Fibroblast of villous mesenchyme (primary cell): ENCODE measurements at regions not wholly inside any gene's neighbourhood (a gene's known extent, or its start where the extent isn't known, plus 50 kb on each side); places are given as distances from the start of the nearest gene placed in this dataset.
A peak's percentile ranks its signal among the peaks of the same experiment; 100 is the strongest.

ENCODE experiments used
- DNase-seq: peaks from one replicate; pipeline ENCODE4 v3.0.0-alpha.2; 2010; ENCODE audit warnings: low read depth
- H3K4me3 ChIP-seq: 2 replicates; pipeline ENCODE4 v1.5.1; 2011; ENCODE audit warnings: low read depth, mild to moderate bottlenecking, low read length
- TF ChIP-seq, protein P1 (sequence below): IDR thresholded peaks from 2 replicates; pipeline ENCODE4 v1.5.1; 2012; ENCODE audit warnings: low read depth, mild to moderate bottlenecking, low read length; ENCODE audit not compliant: insufficient read depth

DNA sequence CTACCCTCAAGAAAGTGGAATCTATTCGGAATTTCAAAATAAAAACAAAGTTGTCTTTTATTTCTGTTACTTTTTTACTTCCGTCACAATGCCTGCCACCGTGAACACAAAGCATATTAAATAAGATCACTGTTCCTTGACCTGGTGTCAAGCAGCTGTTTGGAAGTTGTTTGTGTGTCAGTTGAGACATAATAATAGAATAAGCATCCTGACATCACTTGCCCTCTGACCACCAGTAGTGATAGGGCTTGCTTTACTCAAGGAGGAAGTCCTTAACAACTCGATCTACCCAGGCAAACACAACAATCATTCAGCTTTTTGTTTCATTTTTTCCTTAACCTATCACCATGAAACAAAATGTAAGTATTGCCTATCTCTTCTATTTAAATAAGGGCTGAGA, 454.4 kb upstream of the RASGRP1 start:
- TF ChIP-seq, protein P1, sequence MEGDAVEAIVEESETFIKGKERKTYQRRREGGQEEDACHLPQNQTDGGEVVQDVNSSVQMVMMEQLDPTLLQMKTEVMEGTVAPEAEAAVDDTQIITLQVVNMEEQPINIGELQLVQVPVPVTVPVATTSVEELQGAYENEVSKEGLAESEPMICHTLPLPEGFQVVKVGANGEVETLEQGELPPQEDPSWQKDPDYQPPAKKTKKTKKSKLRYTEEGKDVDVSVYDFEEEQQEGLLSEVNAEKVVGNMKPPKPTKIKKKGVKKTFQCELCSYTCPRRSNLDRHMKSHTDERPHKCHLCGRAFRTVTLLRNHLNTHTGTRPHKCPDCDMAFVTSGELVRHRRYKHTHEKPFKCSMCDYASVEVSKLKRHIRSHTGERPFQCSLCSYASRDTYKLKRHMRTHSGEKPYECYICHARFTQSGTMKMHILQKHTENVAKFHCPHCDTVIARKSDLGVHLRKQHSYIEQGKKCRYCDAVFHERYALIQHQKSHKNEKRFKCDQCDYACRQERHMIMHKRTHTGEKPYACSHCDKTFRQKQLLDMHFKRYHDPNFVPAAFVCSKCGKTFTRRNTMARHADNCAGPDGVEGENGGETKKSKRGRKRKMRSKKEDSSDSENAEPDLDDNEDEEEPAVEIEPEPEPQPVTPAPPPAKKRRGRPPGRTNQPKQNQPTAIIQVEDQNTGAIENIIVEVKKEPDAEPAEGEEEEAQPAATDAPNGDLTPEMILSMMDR, result no peak
- no peak overlapping the region for H3K4me3 ChIP-seq
- DNase-seq, result peak; percentile 66

DNA sequence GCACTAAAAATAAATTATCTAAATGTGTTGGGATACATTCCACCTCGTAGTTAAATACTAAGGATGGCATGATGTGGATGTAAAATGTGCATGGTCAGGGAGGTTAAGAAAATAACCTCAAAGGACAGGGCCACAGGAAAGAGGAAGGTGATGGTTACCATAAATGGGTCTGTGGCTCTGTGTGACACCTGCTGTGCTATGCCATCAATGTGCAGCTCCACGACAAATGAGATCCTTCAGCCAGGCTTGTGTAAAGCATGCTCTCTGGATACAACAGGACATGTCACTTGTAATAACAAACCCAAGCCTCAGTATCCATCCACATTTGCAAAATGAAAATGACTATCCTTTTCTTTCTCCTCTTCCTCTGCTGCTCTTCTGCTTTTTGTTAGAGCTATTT, 456.7 kb upstream of the RASGRP1 start:
- no peak overlapping the region for H3K4me3 ChIP-seq
- TF ChIP-seq, protein P1, result no peak
- no peak for DNase-seq

DNA sequence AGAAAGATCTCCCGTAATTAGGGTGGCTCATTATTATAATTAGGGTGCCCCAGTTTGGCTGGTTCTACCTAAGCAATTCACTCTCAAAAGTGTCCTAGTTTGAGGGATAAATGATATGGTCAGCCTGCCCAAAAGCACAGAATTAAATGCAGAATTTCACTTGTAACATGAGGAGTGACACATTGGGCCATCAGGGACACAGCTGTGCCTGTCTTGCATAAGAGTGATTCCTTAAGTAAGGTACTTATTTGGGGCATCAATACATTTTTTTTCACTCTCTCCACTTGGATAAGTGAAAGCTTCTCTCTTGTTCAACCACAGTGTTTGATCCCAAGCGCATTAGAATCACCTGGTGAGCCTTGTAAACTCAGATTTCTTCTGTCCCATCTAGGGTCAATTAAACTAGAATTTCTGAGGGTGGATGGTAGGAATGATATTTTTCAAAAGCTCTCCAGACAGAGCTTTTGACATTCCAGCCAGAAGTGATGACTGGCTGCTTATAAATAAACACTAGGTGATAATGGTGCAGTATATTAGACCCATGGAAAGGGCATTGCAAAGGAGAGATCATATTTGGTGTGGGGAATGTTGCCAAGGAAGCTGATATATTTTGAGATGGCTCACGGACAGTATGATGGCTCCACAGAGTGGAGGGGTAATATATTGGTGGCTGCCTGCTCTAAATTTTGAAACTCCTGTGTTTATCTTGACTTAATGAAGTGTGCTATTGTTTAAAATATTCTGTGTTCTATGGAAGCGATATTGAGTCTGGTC, 458.1 kb upstream of the RASGRP1 start:
- no peak overlapping the region for H3K4me3 ChIP-seq
- TF ChIP-seq, protein P1, result no peak
- no peak for DNase-seq

DNA sequence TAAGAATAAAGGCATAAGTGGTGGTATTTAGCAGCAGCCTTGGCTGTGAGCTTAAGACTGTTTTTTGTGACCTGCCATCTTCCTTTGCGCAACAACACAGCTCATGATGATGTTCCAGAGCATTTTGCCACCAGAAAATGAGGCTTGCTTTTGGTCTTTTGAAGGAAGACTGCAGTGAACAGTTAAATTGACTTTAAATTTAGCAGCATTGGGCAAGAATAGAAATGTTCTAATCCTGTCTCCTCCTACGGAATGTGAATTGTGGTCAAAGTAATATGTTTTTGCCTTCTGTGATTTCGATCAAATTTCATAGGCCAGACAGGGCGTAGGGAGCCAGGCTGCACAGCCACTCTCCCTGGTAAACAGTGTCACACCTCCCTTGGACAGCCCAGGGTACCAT, 460.7 kb upstream of the RASGRP1 start:
- H3K4me3 ChIP-seq, result no peak overlapping the region
- TF ChIP-seq, protein P1, result no peak
- peak; percentile 23 for DNase-seq

DNA sequence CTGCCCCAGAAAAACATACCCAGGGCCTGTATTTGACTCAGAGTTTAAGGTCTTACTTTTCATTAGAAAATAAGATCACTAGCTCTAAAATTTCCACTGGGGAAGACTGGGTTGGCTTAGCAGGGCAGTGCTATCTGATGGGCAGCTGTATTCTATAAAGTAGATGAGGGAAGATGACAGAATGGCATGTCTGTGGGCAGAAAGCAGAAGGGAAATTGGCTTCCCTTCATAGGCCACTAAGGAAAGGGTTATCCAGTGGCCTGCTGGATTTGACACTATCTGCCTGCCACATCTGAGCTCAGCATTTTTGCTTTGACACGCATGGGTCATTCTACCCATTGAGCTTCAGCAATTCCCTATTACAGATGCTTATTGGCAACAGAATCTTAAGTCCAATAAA, 461.3 kb upstream of the RASGRP1 start:
- H3K4me3 ChIP-seq, result no peak overlapping the region
- DNase-seq, result no peak
- TF ChIP-seq, protein P1, result no peak

DNA sequence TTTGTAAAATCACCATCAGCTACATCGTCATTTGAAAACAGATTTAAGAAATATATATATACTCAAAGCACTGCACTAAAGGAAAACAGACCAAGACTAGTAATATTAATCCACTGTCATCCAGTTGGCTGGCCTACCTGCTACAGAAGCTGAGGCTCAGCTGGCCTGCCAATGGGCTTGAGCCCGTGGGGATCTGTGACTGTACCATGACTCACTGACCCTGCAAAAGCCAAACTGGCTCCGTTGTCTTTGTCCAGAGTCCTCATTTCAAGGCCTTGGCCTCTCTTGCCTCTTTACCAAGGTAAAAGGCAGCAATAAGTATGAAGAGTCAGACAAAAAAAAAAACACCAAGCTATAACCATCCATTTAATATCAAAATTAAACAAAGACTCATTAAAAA, 463.5 kb upstream of the RASGRP1 start:
- H3K4me3 ChIP-seq, result no peak overlapping the region
- DNase-seq, result no peak
- TF ChIP-seq, protein P1, result no peak

DNA sequence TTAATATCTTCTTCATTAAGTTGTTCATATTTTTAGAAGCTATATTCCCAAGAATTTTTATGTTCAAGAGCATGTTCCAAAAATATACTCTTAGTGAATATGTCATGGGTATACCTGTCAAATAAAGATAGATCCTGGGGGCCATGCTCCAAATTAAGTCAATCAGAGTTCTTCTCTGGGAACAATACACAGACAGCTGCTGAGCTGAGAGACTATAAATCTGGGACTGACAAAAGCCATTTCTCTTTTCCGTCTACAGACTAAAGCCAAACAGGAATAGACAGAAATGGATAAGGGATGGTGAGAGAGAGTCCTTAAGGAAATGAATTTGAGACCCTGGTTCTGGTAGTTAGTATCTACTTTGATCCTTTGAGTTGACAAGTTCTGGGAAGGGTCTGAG, 465.1 kb upstream of the RASGRP1 start:
- DNase-seq, result no peak
- H3K4me3 ChIP-seq, result no peak overlapping the region
- TF ChIP-seq, protein P1, result no peak
